ENCODE measurements at regions not wholly inside any gene's neighbourhood (a gene's known extent, or its start where the extent isn't known, plus 50 kb on each side); places are given as distances from the start of the nearest gene placed in this dataset.

GRCh38 chr1:185645686-185646085 is 88.5 kb upstream of the HMCN1 start:
- DNase-seq (ENCODE audit: low spot score) = no peak

GRCh38 chr1:185645162-185645640 is 89.0 kb upstream of the HMCN1 start:
- DNase-seq (ENCODE audit: low spot score) = no peak

DNA sequence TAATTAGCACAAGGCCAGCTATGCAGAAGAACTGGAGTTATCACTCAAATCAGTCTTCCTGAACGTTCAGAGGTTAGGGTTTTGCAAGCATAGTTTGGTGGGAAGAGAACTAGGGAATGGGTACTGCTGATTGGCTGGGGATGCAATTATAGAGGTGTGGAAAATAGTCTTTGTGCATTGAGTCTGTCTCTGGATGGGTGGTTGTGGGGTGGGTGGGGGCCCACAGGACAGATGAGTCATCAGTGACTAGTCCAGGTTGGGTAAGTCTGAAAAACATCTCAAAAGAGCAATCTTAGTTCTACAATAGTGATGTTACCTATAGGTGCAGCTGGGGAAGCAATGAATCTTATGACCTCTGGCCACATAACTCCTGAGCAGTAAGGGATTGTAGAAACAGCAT is 89.7 kb upstream of the HMCN1 start:
- DNase-seq (ENCODE audit: low spot score) = no peak

- DNase-seq (ENCODE audit: low spot score) = no peak
Observed at GRCh38 chr1:185636848-185637247, 97.3 kb upstream of the HMCN1 start.

DNA sequence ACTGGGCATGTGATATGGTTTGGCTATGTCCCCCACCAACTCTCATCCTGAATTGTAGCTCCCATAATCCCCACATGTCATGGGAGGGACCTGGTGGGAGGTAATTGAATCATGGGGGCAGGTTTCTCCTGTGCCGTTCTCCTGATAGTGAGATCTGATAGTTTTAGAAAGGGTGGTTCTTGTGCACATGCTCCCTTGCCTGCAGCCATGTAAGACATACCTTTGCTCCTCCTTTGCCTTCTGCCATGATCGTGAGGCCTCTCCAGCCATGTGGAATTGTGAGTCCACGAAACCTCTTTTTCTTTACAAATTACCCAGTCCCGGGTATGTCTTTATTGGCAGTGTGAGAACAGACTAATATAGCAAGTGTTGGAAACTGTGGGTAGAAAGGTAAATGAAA is 99.5 kb upstream of the HMCN1 start:
- DNase-seq (ENCODE audit: low spot score) = no peak

DNA sequence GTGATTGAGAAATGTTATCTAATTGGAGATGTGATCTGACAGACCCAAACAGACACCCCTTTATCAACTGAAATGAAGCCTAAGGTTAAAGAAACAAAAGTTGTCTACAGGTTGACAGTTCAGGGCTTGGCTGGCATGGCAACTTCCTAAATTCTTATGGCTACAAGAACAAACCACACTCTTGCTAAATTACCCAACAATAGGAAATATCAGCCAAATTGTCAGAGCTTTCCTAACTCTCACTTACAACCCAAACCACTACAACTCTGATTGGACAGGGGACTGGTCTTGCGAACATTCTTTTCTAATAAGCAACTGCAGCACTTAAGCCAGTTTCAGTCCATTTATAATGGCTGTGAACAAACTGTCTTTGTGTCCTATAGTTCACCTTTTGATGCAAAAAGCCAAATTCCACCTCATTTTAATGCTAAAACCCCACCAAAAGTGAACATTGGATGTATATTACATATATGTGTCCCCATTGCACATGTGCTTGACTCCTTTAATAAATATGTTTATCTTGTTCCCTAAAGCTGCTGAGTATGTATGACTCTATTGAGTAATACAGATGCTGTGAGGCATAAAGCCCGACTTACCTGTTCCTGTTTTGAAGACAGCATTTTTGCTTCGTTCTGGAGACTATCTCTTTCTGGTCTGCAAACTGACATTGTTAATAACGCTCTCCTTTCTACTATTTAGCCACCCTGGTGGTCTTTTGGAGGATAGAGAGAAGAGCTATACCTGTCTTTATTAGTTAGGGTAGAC is 101.3 kb upstream of the HMCN1 start:
- DNase-seq (ENCODE audit: low spot score) = no peak

DNA sequence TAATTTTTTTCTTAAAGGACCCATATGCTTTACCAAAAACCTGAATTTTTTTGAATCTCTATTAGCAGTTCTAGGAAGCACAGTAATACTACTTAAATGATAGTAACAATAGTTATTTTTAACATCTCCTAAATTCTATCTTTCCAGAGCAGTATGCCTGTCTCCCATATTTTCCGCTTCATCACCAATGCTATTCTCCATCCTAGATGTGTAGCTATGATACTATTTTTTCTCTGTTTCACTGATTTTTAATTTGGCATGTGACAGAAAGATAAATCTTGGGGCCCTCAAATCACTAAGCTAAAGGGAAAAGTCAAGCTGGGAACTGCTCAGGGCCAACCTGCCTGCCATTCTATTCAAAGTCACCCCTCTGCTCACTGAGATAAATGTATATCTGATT is 102.3 kb upstream of the HMCN1 start:
- no peak for DNase-seq (ENCODE audit: low spot score)

DNA sequence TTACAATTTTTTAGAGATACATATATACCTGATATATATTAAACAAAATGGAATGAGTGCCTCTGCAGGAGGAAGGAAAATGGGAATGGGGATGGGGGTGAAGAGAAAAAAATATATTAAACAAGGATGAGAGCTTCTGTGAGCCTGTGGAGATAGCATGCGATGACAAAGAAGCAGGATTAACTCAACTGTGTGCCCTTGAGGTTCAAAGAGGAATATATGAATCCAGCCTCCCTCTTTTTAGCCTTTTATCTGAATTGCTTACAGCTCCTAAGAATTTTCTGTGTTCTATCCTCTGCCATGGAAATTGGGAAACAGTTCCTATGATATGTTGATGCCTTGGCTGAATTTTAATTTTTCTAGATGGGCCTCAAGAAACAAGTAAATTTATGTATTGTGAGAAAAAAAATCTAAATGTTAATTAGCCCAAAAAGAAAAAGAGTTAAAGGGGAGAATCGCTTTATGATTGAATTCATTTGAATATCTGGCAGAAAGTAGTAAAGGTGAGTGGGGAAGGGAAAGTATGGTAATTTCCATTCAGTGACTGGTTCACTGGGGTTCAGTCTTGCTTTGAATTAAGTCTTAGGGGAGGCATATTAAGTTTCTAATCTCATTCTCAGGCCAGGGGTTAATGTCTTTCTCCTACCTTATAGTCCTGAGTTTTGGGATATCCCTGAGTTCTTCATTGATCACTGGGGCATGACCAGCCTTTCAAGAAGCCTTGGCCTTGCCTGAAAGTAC is 106.3 kb upstream of the HMCN1 start:
- no peak for DNase-seq (ENCODE audit: low spot score)

DNA sequence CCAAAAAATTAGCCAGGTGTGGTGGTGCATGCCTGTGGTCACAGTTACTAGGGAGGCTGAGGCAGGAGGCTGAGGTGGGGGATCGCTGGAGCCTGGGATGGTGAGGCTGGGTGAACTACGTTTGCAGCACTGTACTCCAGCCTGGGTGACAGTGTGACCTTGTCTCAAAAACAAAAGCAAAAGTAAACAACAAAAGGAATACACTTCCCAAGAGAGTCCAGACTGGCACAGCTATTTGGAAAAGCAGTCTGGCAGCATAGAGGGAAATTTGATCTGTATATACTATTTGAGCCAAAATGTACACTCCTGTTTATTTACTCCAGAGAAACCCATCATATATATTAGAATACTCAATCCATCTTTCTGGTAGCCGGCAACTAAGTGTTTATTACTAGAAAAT is 107.0 kb upstream of the HMCN1 start:
- DNase-seq (ENCODE audit: low spot score) = no peak

- DNase-seq (ENCODE audit: low spot score) = no peak
Observed at GRCh38 chr1:185626344-185626743, 107.8 kb upstream of the HMCN1 start.

DNA sequence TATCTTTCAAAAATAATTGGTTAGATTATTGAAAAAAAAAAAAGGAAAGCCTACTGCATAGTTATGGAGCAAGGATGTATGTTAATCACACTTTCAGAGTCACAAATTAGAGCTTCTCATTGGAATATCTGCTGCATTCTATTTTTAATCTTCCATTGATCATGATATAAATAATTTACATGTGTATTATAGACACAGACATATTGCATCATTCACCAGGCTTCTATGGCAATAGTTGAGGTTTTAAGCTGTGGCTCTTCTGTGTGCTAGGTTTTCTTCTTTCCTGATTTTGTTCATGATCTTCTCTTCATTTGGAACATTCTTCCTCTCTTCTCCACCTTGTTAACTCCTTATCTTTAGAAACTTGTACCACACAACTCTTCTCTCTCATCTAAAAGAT is 123.2 kb upstream of the HMCN1 start:
- no peak for DNase-seq (ENCODE audit: low spot score)

- no peak for DNase-seq (ENCODE audit: low spot score)
Observed at GRCh38 chr1:185608177-185608576, 126.0 kb upstream of the HMCN1 start.

DNA sequence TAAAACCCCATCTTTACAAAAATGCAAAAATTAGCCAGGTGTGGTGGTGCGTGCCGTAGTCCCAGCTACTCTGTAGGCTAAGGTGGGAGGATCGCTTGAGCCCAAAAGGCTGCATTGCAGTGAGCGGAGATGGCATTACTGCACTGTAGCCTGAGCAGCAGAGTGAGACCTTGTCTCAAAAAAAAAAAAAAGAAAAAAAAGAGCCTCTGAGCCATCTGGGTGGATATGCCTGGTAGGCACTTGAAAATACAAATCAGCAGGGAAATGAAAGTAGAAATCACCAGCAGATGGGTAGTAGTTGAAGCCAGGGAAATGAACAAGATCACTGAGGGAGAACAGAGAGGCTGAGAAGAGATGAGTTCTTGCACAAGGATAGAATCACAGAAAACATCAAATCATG is 131.0 kb upstream of the HMCN1 start:
- no peak for DNase-seq (ENCODE audit: low spot score)

DNA sequence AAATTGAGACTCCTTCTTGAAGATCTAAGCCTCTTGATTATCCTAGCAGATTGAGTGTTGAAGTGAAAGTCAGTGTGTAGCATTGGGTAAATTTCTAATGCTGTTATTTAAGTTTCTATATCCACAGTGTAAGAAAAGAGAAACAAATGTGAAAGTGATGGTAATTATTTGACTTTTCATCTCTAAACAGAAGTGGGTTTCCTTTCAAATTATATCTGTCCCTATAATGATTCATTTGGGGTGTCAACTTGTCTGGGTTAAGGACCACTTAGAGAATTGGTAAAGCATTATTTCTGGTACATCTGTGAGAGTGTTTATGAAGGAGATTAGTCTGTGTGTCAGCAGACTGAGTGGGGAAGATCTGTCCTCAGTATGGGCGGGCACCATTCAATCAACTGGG is 133.0 kb upstream of the HMCN1 start:
- no peak for DNase-seq (ENCODE audit: low spot score)

DNA sequence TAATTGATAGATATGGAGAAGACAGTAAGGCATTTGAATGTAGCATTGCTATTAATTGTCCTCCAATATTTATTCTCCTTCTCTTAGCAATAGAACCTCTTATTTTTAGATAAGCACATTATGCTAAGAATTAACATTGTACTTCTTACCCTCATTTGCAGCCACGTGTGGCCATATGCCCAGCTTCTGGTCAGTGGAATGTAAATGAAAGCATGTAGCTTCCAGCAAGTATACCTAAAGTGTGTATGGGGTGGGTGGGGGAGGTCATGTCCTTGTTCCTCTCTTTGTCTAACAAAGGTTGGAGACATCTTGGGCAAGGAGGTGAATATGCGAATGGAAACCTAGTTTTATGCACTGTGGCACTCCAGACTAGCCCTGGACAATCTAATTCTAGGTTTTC is 133.6 kb upstream of the HMCN1 start:
- no peak for DNase-seq (ENCODE audit: low spot score)

DNA sequence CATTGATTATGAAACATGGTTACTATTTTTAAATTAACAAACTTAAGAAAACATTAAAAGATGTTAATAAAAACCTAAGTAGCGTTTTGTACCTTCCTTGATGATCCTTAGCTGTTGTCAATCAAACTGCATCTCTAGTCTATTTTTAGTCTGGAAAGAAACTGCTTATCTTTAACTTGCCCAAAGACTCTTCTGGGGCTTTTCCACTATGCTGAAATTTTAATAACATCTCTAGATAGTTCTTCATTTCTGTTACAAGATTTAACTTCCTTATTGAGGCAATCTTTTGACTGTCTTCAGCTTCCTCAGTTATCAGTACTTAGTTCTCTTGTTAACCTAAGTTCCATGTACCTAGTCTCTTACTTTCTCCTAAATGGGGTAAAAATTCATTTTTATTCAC is 135.9 kb upstream of the HMCN1 start:
- no peak for DNase-seq (ENCODE audit: low spot score)

- DNase-seq (ENCODE audit: low spot score) = peak; percentile 52
Observed at GRCh38 chr1:185595835-185596667, 138.1 kb upstream of the HMCN1 start.

GRCh38 chr1:185594786-185595410 is 139.3 kb upstream of the HMCN1 start:
- no peak for DNase-seq (ENCODE audit: low spot score)

GRCh38 chr1:185593271-185593670 is 140.9 kb upstream of the HMCN1 start:
- DNase-seq (ENCODE audit: low spot score) = no peak

GRCh38 chr1:185585770-185586169 is 148.4 kb upstream of the HMCN1 start:
- no peak for DNase-seq (ENCODE audit: low spot score)

DNA sequence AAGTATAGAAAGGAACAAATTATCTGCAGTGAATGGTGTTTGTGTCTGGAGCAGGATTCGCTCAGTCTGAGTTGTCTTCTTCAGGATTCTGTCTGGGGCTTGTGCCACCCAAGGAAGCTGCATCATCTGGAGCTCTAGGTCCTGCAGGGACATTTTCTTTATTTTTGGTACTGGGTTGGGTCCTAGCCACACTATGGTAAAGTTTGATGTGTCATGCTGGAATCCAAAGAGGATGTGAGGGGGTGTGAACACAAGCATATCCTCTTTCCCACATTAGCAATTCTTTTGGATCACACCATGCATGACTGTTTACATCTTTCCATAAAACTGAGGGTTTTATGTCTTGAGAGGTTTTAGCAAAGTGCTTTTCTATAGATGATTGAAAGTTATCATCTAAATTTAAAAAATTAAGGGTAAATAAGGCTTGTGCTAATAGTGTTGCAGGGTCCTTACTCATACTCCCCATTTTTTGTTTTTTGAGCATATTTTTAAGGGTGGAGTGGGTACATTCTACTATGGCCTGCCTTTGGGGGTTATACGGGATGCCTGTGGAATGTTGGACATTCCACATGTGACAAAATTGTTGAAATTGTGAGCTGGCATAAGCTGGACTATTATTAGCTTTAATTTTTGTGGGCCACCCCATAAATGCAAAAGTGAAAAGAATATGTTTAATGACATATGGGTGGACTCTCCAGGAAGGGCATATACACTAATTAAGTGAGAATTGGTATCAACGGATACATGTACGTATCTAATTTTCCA is 152.0 kb upstream of the HMCN1 start:
- no peak for DNase-seq (ENCODE audit: low spot score)
